Peyer's patch (tissue), 4 donors: ENCODE measurements at regions not wholly inside any gene's neighbourhood (a gene's known extent, or its start where the extent isn't known, plus 50 kb on each side); places are given as distances from the start of the nearest gene placed in this dataset.

ENCODE experiments used
- DNase-seq, 3 donors: peaks; one replicate each; pipeline ENCODE4 v3.0.0-alpha.2; 2017 to 2019
- H3K27ac ChIP-seq, 4 donors: fragments of 200-600 bp; sonication (generic); one replicate each; pipeline ENCODE4 v1.5.1; 2016 to 2019
- H3K27me3 ChIP-seq, 2 donors: fragments of 200-600 bp; sonication (generic); one replicate each; pipeline ENCODE4 v1.5.1; 2019
- H3K36me3 ChIP-seq, 3 donors: fragments of 200-600 bp; sonication (generic); one replicate each; pipeline ENCODE4 v1.5.1; 2016 to 2019
- H3K4me1 ChIP-seq, 4 donors: fragments of 200-600 bp; sonication (generic); one replicate each; pipeline ENCODE4 v1.5.1; 2016 to 2019
- H3K4me3 ChIP-seq, 4 donors: fragments of 200-600 bp; sonication (generic); 1 replicate in 3 of 4; 2 replicates in 1 of 4; pipeline ENCODE4 v1.5.1; 2016 to 2019; ENCODE audit warnings: mild to moderate bottlenecking in 1 of 4
- H3K9me3 ChIP-seq, 4 donors: fragments of 200-600 bp; sonication (generic); one replicate each; pipeline ENCODE4 v1.5.1; 2016 to 2019; ENCODE audit warnings: mild to moderate bottlenecking in 1 of 4
- POLR2A ChIP-seq, 2 donors: fragments of 450-650 bp; IDR thresholded peaks; one replicate each; pipeline ENCODE4 v1.5.1; 2017; ENCODE audit warnings: antibody characterized with exemption in 2 of 2, mild to moderate bottlenecking in 2 of 2, moderate library complexity in 2 of 2
- TF ChIP-seq, protein P1 (sequence below), 6 experiments: fragments of 450-650 bp in 4 of 6; fragments of 200-600 bp in 2 of 6; sonication (generic) in 1 of 6; IDR thresholded peaks; one replicate each; pipeline ENCODE4 v1.5.1; 2017 to 2019; ENCODE audit warnings: antibody characterized with exemption in 6 of 6, mild to moderate bottlenecking in 3 of 6, moderate library complexity in 1 of 6

DNA sequence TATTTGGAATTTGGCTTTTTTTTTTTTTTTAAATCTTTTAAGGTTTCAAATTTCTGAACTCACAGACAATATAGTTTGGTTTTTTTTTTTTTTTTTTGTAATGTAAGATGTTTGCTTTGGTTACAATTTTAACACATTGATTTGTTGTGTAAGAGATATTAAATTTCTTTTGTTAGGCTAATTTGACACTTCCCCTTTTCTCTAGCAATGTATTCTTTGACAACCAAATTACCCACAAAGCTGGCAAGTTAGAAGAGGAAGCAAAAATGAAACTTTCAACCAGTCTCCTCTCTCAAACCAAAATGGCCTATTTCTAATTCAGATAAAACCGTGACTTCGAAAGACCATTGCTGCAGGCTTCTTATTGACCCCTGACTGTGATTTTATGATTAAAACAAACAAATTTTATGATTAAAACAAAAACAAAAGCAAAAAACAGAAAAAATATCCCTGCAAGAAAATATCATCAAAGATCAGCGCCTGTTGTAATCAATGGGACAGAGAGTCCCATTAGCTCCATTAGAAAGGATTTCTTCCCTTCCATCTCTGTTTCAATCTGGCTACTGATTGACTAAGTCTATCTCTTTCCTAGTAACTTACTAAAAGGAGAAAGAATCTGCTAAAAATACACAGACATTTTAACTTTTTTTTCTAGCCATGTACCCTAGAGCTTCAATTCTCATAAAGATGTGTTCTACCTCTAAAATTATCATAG is 489.2 kb downstream of the MDFIC start:
- DNase-seq = no peak
- Histone ChIP-seq H3K4me1 (no peaks in the 10 kb centered on the region), H3K27ac (no peak overlapping the region), H3K27me3 (no peaks in the 10 kb centered on the region), H3K9me3 (no peaks in the 10 kb centered on the region), H3K36me3 (no peaks in the 10 kb centered on the region), H3K4me3 (no peak overlapping the region)
- no peak for TF ChIP-seq POLR2A (IDR thresholded peaks at IDR 0.05)
- TF ChIP-seq, protein P1, sequence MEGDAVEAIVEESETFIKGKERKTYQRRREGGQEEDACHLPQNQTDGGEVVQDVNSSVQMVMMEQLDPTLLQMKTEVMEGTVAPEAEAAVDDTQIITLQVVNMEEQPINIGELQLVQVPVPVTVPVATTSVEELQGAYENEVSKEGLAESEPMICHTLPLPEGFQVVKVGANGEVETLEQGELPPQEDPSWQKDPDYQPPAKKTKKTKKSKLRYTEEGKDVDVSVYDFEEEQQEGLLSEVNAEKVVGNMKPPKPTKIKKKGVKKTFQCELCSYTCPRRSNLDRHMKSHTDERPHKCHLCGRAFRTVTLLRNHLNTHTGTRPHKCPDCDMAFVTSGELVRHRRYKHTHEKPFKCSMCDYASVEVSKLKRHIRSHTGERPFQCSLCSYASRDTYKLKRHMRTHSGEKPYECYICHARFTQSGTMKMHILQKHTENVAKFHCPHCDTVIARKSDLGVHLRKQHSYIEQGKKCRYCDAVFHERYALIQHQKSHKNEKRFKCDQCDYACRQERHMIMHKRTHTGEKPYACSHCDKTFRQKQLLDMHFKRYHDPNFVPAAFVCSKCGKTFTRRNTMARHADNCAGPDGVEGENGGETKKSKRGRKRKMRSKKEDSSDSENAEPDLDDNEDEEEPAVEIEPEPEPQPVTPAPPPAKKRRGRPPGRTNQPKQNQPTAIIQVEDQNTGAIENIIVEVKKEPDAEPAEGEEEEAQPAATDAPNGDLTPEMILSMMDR (IDR thresholded peaks at IDR 0.05) = no peak

DNA sequence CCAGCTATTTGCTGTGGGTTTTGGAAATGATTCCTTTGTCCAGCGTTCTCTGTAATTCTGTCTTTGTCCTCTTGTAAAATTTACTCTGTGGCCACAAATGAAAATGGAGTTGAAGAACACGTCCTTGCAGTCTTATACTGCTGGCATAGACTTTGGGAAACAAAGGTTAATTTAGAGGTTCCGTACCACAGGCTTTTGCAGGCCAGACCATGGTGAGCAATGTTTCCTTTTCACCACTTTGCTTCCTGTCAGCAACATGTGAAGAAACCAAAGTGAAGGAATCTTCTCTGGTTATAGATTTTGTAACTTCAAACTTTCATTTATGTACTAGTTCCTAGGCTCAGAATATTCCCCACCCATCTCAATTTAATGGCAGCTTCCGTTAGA is 488.5 kb downstream of the MDFIC start:
- Histone ChIP-seq H3K27ac (no peak overlapping the region), H3K36me3 (no peaks in the 10 kb centered on the region), H3K4me3 (no peak overlapping the region), H3K4me1 (no peaks in the 10 kb centered on the region), H3K27me3 (no peaks in the 10 kb centered on the region), H3K9me3 (no peaks in the 10 kb centered on the region)
- no peak for DNase-seq
- TF ChIP-seq, protein P1 (IDR thresholded peaks at IDR 0.05) = no peak
- TF ChIP-seq POLR2A (IDR thresholded peaks at IDR 0.05) = no peak

DNA sequence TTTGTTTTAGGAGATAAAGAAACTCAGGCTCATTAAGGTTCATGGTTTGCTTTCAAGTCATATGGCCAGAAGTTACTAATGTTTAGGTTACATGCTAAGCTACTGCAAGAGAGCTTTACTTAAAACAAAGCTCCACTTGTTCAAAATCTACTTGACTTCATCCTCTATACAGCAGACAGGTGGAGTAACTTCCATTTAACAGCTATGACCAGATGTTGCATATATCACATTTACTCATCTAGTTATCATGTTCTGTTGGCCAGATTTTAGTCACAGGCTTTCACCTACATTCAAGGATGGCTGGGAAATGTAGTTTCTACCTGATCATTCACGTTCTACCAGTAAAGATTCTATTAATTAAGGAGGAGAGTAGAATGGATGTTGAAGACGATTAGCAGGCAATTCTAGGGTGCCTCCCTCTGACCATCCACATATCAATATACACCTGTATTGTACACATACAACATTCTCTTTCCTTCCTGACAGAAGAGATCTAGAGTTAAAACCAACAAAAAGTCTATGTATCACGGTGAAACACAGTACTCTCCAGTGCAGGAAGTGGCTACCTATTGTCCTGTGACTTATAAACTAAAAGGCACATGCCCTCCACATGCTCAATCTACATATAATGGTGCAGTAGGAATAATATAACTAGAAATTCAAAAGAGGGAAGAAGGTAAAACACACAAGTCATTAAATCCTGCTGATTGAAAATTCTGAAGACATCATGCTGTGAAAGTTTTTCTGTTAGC is 488.0 kb downstream of the MDFIC start:
- TF ChIP-seq POLR2A (IDR thresholded peaks at IDR 0.05) = no peak
- TF ChIP-seq, protein P1 (IDR thresholded peaks at IDR 0.05) = no peak
- H3K4me1 ChIP-seq = no peaks in the 10 kb centered on the region
- H3K27me3 ChIP-seq = no peaks in the 10 kb centered on the region
- no peak for DNase-seq
- no peak overlapping the region for H3K4me3 ChIP-seq
- H3K9me3 ChIP-seq = no peaks in the 10 kb centered on the region
- H3K27ac ChIP-seq = no peak overlapping the region
- no peaks in the 10 kb centered on the region for H3K36me3 ChIP-seq

DNA sequence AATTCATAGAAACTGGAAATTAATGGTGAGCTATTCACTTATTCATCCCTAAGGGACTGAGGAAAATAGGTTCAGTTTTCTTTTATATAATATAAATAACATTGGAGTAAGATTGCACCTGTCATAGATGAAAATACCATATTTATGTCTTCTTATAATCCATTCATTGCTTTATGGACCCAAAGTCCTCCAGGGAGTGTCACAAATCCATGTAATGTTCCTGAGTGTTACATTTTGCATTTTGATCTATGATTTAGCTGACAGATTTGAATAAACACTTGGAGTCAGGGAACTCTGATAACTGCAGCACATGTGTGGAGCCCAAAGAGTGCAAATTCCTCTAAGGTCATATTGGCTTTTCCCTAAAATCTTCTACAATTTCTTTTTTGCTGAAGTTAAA is 484.3 kb downstream of the MDFIC start:
- TF ChIP-seq POLR2A (IDR thresholded peaks at IDR 0.05) = no peak
- TF ChIP-seq, protein P1 (IDR thresholded peaks at IDR 0.05) = no peak
- no peak for DNase-seq

DNA sequence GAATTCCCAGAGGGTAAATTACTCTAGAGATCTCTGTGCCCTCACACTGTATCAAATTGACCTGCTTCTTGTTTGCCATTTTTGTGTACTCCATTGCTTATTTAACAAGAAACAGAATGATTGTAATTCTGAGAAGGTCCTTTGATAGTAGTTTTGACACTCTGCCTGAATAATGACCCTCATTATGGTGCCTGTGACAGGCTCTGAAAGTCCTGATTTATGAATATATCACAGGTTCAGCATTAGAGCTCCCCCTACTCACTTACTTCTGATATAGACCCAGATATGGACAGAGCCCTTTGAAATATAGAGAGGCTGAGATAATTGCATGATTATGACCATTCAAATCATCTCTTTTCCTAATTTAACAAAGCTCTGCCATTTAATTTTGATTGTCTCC is 465.2 kb downstream of the MDFIC start:
- Histone ChIP-seq H3K27me3 (no peaks in the 10 kb centered on the region), H3K4me1 (no peaks in the 10 kb centered on the region), H3K9me3 (no peaks in the 10 kb centered on the region), H3K36me3 (no peaks in the 10 kb centered on the region), H3K27ac (no peak overlapping the region), H3K4me3 (no peak overlapping the region)
- no peak for DNase-seq
- TF ChIP-seq POLR2A (IDR thresholded peaks at IDR 0.05) = no peak
- TF ChIP-seq, protein P1 (IDR thresholded peaks at IDR 0.05) = no peak

More for the DNA sequence above, 484.3 kb downstream of the MDFIC start:
- H3K4me1 ChIP-seq = no peaks in the 10 kb centered on the region
- H3K27me3 ChIP-seq = no peaks in the 10 kb centered on the region
- H3K27ac ChIP-seq = no peak overlapping the region
- no peak overlapping the region for H3K4me3 ChIP-seq
- H3K9me3 ChIP-seq = no peaks in the 10 kb centered on the region
- H3K36me3 ChIP-seq = no peaks in the 10 kb centered on the region
